Osteocyte (in vitro differentiated cells): ENCODE measurements at regions not wholly inside any gene's neighbourhood (a gene's known extent, or its start where the extent isn't known, plus 50 kb on each side); places are given as distances from the start of the nearest gene placed in this dataset.
A peak's percentile ranks its signal among the peaks of the same experiment; 100 is the strongest.

Source experiments
- DNase-seq: peaks from one replicate; pipeline ENCODE4 v3.0.0; 2021; ENCODE audit warnings: mixed read lengths; ENCODE audit not compliant: unreplicated experiment; ENCODE audit errors: extremely low spot score
- H3K27ac Mint-ChIP-seq: one replicate; pipeline ENCODE4 v1.8.0; 2021; ENCODE audit warnings: mild to moderate bottlenecking, mixed read lengths; ENCODE audit not compliant: unreplicated experiment
- H3K27me3 Mint-ChIP-seq: one replicate; pipeline ENCODE4 v1.8.0; 2021; ENCODE audit warnings: mixed read lengths; ENCODE audit not compliant: unreplicated experiment
- H3K36me3 Mint-ChIP-seq: one replicate; pipeline ENCODE4 v1.8.0; 2021; ENCODE audit warnings: mixed read lengths; ENCODE audit not compliant: unreplicated experiment
- H3K4me1 Mint-ChIP-seq: one replicate; pipeline ENCODE4 v1.8.0; 2021; ENCODE audit warnings: mixed read lengths; ENCODE audit not compliant: unreplicated experiment
- H3K4me3 Mint-ChIP-seq: one replicate; pipeline ENCODE4 v1.8.0; 2021; ENCODE audit warnings: mild to moderate bottlenecking, moderate library complexity, mixed read lengths; ENCODE audit not compliant: unreplicated experiment
- H3K9me3 Mint-ChIP-seq: one replicate; pipeline ENCODE4 v1.8.0; 2021; ENCODE audit warnings: mixed read lengths; ENCODE audit not compliant: unreplicated experiment
- TF ChIP-seq, protein P1 (sequence below): fragments of 200-600 bp; sonication (generic); IDR thresholded peaks from 2 replicates; pipeline ENCODE4 v1.5.0; 2021; ENCODE audit warnings: antibody characterized with exemption, mild to moderate bottlenecking, moderate library complexity

GRCh38 chr6:30007132-30007764 lies 53.8 kb upstream of the POLR1H start:
- H3K4me3 Mint-ChIP-seq: peak overlapping the region; percentile 70
- H3K4me1 Mint-ChIP-seq: peaks cover 19% of the 10 kb centered on the region
- no peak overlapping the region for H3K27ac Mint-ChIP-seq
- peaks cover 6% of the 10 kb centered on the region for H3K36me3 Mint-ChIP-seq
- H3K9me3 Mint-ChIP-seq: no peaks in the 10 kb centered on the region
- no peak for DNase-seq
- H3K27me3 Mint-ChIP-seq: peaks cover 36% of the 10 kb centered on the region
- TF ChIP-seq, protein P1, sequence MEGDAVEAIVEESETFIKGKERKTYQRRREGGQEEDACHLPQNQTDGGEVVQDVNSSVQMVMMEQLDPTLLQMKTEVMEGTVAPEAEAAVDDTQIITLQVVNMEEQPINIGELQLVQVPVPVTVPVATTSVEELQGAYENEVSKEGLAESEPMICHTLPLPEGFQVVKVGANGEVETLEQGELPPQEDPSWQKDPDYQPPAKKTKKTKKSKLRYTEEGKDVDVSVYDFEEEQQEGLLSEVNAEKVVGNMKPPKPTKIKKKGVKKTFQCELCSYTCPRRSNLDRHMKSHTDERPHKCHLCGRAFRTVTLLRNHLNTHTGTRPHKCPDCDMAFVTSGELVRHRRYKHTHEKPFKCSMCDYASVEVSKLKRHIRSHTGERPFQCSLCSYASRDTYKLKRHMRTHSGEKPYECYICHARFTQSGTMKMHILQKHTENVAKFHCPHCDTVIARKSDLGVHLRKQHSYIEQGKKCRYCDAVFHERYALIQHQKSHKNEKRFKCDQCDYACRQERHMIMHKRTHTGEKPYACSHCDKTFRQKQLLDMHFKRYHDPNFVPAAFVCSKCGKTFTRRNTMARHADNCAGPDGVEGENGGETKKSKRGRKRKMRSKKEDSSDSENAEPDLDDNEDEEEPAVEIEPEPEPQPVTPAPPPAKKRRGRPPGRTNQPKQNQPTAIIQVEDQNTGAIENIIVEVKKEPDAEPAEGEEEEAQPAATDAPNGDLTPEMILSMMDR: no peak

DNA sequence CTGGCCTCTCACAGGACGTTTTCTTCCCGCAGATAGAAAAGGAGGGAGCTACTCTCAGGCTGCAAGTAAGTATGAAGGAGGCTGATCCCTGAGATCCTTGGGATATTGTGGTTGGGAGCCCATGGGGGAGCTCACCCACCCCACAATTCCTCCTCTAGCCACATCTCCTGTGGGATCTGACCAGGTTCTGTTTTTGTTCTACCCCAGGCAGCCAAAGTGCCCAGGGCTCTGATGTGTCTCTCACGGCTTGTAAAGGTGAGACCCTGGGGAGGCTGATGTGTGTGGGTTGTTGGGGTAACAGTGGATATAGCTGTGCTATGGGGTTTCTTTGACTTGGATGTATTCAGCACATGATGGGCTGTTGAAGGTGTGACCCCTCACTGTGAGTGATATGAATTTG lies 52.0 kb upstream of the POLR1H start:
- no peak overlapping the region for H3K4me3 Mint-ChIP-seq
- H3K27me3 Mint-ChIP-seq: peaks cover 29% of the 10 kb centered on the region
- no peak for DNase-seq
- H3K36me3 Mint-ChIP-seq: peaks cover 6% of the 10 kb centered on the region
- no peak overlapping the region for H3K27ac Mint-ChIP-seq
- no peaks in the 10 kb centered on the region for H3K9me3 Mint-ChIP-seq
- TF ChIP-seq, protein P1: no peak
- H3K4me1 Mint-ChIP-seq: peaks cover 19% of the 10 kb centered on the region
